ENCODE measurements at regions not wholly inside any gene's neighbourhood (a gene's known extent, or its start where the extent isn't known, plus 50 kb on each side); places are given as distances from the start of the nearest gene placed in this dataset.
"Not testable (repeated sequence)": the region's sequence is repeated elsewhere in the genome, so short reads cannot be mapped to it uniquely, and the experiment has no call there.

GRCh38 chr21:10432456-10432855 is 88.9 kb upstream of the TPTE start:
- DNase-seq, result not testable (repeated sequence)

DNA sequence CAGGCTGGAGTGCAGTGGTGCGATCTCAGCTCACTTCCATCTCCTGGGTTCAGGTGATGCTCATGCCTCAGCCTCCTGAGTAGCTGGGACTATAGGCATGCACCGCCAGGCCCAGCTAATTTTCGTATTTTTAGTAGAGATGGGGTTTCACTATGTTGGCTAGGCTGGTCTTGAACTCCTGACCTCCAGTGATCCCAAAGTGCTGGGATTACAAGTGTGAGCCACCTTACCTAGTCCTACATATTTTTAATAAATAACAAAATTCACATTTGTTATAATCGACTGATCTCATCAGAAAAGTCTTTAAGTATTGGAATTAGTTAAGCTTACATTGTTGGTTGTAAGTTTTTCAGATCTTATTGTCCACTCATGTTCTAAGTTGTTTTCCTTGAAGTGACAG is 83.4 kb upstream of the TPTE start:
- not testable (repeated sequence) for DNase-seq

- DNase-seq, result not testable (repeated sequence)
Measured at GRCh38 chr21:10440639-10441038, 80.7 kb upstream of the TPTE start.

GRCh38 chr21:10442018-10442417 is 79.4 kb upstream of the TPTE start:
- DNase-seq, result not testable (repeated sequence)

DNA sequence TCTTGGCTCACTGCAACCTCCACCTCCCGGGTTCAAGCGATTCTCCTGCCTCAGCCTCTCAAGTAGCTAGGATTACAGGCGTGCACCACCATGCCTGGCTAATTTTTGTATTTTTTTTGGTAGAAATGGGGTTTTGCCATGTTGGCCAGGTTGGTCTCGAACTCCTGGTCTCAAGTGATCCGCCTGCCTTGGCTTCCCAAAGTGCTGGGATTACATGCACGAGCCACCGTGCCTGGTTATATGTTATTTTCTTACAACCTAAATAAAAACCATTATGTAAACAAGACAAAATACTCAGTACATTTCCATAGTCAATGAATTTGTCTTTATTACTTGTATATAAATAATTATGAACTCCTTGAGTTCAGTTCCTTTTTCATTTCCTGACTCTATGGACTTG is 75.7 kb upstream of the TPTE start:
- not testable (repeated sequence) for DNase-seq

DNA sequence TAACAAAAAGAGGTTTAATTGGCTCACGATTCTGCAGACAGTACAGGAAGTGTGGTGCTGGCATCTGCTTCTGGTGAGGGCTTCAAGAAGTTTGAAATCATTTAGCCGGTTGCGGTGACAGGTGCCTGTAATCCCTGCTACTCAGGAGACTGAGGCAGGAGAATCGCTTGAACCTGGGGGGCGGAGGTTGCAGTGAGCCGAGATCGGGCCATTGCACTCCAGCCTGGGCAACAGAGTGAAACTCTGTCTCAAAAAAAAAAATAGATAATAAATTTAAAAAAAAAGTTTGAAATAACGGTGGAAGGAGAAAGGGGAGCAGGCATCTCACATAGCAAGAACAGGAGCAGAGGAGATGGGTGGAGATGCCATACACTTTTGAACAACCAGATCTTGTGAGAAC is 71.9 kb upstream of the TPTE start:
- DNase-seq, result not testable (repeated sequence)

DNA sequence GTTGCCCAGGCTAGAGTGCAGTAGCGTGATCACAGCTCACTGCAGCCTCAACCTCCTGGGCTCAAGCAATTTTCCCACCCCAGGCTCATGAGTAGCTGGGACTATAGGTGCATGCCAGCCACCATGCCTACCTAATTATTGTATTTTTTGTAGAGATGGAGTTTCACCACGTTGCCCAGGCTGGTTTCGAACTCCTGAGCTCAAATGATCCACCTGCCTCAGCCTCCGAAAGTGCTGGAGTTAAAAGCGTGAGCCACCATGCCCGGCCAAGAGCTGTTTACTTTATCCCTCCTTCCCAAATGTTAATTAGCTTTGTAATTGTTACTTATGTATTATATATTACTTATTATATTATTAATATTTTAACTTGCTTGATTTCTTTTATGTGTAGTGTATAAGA is 70.1 kb upstream of the TPTE start:
- DNase-seq, result not testable (repeated sequence)

- DNase-seq, result not testable (repeated sequence)
Measured at GRCh38 chr21:10457765-10458164, 63.6 kb upstream of the TPTE start.

GRCh38 chr21:10460957-10461356 is 60.4 kb upstream of the TPTE start:
- DNase-seq, result not testable (repeated sequence)

- DNase-seq, result not testable (repeated sequence)
Measured at GRCh38 chr21:10461445-10461844, 59.9 kb upstream of the TPTE start.

- no peak for DNase-seq
Measured at GRCh38 chr21:10463156-10463555, 58.2 kb upstream of the TPTE start.

DNA sequence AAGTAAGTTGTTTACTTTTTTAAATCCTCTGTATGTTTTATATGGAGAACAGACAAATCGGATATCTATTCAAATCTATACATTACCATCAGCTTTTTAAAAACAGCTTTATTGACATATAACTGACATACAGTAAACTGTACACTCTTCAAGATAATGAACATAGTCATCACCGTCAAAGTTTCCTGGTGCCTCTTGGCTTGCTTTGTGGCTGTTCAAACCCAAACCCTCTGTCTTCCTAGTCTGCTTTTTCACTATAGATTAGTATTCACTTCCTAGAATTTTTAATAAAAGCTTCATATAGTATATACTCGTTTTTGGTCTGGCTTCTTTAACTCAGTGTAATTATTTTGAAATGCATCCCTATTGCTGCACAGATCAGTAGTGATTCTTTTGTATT is 56.4 kb upstream of the TPTE start:
- no peak for DNase-seq

- not testable (repeated sequence) for DNase-seq
Measured at GRCh38 chr21:10465524-10466110, 55.8 kb upstream of the TPTE start.

DNA sequence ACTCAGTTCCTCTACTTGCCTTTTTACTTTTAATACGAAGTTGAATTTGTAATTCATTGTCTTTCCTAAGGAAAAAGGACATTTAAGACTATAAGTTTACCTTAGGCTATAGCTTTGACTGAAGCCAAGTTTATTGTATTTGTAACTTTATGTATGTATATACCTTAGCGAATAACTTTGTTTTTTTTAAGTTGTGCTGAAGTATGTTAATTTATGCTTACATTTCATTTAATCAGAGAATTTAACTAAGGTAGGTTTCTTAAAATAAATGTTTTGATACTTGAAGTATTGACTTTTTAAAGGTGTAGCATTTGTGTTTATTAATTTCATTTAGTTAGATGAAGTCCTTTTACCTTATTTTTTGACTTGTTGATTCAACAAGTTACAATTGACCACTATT is 55.2 kb upstream of the TPTE start:
- no peak for DNase-seq
